Myocyte (in vitro differentiated cells): ENCODE measurements at regions not wholly inside any gene's neighbourhood (a gene's known extent, or its start where the extent isn't known, plus 50 kb on each side); places are given as distances from the start of the nearest gene placed in this dataset.
"Not testable (repeated sequence)": the region's sequence is repeated elsewhere in the genome, so short reads cannot be mapped to it uniquely, and the experiment has no call there.

ENCODE experiments used
- DNase-seq: peaks from one replicate; pipeline ENCODE4 v3.0.0-alpha.2; 2012; ENCODE audit warnings: low read depth

GRCh38 chr2:210860276-210860675, 303.9 kb downstream of the CPS1 start:
- DNase-seq: no peak

GRCh38 chr2:210861038-210861665, 304.8 kb downstream of the CPS1 start:
- no peak for DNase-seq

- DNase-seq: no peak
Observed at GRCh38 chr2:210862283-210863065, 306.1 kb downstream of the CPS1 start.

GRCh38 chr2:210863283-210863682, 306.9 kb downstream of the CPS1 start:
- no peak for DNase-seq

- not testable (repeated sequence) for DNase-seq
Observed at GRCh38 chr2:210871566-210871965, 315.2 kb downstream of the CPS1 start.

- DNase-seq: no peak
Observed at GRCh38 chr2:210873631-210874030, 317.2 kb downstream of the CPS1 start.

GRCh38 chr2:210884227-210884626, 327.8 kb downstream of the CPS1 start:
- no peak for DNase-seq

GRCh38 chr2:210888035-210888434, 331.6 kb downstream of the CPS1 start:
- no peak for DNase-seq

- DNase-seq: no peak
Observed at GRCh38 chr2:210895132-210895531, 338.7 kb downstream of the CPS1 start.

GRCh38 chr2:210899131-210899530, 342.7 kb downstream of the CPS1 start:
- DNase-seq: no peak

- no peak for DNase-seq
Observed at GRCh38 chr2:210901326-210901725, 344.9 kb downstream of the CPS1 start.

- no peak for DNase-seq
Observed at GRCh38 chr2:210912779-210913178, 356.4 kb downstream of the CPS1 start.

GRCh38 chr2:210913461-210913860, 357.1 kb downstream of the CPS1 start:
- no peak for DNase-seq

- DNase-seq: no peak
Observed at GRCh38 chr2:210915912-210916311, 359.5 kb downstream of the CPS1 start.

GRCh38 chr2:210917465-210917864, 361.1 kb downstream of the CPS1 start:
- no peak for DNase-seq

- no peak for DNase-seq
Observed at GRCh38 chr2:210919128-210919527, 362.7 kb downstream of the CPS1 start.

GRCh38 chr2:210922419-210922818, 366.0 kb downstream of the CPS1 start:
- DNase-seq: no peak

GRCh38 chr2:210928714-210929113, 372.3 kb downstream of the CPS1 start:
- DNase-seq: no peak

GRCh38 chr2:210938228-210938627, 381.8 kb downstream of the CPS1 start:
- no peak for DNase-seq

- DNase-seq: no peak
Observed at GRCh38 chr2:210946395-210946794, 390.0 kb downstream of the CPS1 start.

GRCh38 chr2:210950434-210951060, 394.1 kb downstream of the CPS1 start:
- not testable (repeated sequence) for DNase-seq

GRCh38 chr2:210954386-210954907, 398.0 kb downstream of the CPS1 start:
- DNase-seq: no peak
